NCI-H128 (cell line): ENCODE measurements at regions not wholly inside any gene's neighbourhood (a gene's known extent, or its start where the extent isn't known, plus 50 kb on each side); places are given as distances from the start of the nearest gene placed in this dataset.

Experiments used
- DNase-seq: peaks from one replicate; lab custom pipeline; 2025; ENCODE audit not compliant: unreplicated experiment; lab: John Stamatoyannopoulos, UW

GRCh38 chr7:136667584-136667983, 200.9 kb upstream of the CHRM2 start:
- no peak for DNase-seq

GRCh38 chr7:136665878-136666509, 202.5 kb upstream of the CHRM2 start:
- DNase-seq: no peak

- DNase-seq: no peak
Measured at GRCh38 chr7:136664537-136664936, 203.9 kb upstream of the CHRM2 start.

DNA sequence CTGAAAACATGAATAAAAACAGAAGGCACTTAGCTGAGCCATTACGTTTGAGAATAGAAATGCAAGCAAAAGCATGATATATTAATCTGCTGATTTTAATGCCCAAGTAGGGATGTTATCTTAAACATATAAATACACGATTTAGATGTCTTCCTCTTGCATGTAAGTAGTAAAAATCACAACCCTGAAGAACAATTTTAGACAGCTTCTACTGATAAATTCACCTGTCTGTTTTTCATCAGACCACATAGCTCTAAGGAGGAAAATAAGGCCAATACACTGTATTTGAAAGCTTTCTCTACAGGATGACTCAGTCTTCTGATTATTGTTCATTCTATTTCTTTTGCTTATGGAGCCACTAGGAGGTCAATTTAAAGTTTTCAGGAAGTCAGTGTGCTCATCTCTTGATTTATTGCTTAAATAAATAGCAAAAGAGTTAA, 210.9 kb upstream of the CHRM2 start:
- DNase-seq: no peak

GRCh38 chr7:136656516-136656915, 211.9 kb upstream of the CHRM2 start:
- no peak for DNase-seq

- DNase-seq: no peak
Measured at GRCh38 chr7:136655414-136655813, 213.0 kb upstream of the CHRM2 start.

- DNase-seq: no peak
Measured at GRCh38 chr7:136654406-136654805, 214.0 kb upstream of the CHRM2 start.

DNA sequence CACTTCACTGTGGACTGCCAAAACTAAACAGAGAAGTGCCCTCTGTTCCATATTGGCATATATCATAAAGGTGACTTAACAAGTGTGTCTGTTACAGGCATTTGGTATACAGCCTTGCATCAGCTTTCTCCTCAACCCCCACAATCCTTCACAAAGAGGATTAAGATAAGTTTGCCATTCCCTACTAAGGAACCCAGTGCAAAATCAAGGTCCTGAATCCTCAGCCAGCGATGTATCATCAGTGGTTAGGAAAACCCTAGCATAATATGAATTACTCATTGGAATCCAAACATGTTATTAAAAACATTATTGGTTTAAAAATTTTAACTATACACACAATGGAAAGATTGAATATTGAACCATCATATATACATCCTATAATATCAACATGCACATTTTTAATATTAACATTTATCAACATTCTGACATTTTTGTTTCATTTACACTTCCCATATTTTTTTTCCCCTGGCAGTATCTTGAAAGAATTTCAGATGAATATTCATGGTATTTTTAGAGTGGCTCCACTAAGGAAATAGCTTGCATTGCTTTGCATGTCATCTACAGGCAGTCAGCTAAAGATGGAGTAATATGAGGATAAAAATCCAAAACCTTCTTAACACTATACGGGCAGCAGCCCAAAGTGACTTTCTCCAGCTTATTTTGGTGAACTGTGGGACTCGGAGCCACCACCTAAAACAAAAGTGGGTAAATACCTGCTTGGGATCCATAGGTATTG, 215.6 kb upstream of the CHRM2 start:
- no peak for DNase-seq

DNA sequence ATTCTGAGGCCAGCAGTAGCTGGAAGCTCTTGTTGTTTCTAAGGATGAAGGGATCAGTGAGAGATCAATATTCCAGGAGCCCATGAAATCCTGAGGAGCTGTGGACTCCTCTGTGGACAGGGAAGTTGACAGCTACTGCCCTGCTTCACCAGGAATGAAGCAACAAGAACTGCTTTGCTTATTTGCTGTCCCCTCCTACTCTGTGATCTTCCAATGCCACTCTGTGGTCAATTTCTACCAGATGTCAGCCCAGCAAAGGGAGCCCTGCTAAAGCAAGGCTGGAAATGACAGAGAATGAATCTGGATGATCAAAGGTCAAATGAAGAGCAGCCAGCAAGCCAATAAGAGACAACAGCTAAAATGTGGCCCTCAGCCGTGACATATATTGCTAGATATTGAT, 227.5 kb upstream of the CHRM2 start:
- DNase-seq: no peak

DNA sequence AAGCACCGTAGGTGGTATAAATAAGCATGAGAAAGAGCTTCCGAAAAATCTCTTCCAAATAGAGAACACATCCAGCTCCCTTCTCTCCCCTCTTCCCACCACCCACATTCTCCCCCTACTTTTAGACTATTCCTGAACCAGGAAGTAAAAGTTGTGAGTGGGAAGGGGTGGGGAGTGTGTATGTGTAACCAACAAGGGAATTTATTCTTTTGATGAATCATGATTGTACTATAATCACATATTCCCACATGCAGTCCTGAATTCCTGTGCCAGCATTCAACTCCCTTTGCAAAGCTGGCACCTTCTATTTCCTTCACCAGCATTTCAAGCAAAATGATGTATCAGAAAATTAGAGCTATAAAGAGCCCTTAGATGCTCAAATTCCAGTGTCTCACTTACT, 230.6 kb upstream of the CHRM2 start:
- no peak for DNase-seq

DNA sequence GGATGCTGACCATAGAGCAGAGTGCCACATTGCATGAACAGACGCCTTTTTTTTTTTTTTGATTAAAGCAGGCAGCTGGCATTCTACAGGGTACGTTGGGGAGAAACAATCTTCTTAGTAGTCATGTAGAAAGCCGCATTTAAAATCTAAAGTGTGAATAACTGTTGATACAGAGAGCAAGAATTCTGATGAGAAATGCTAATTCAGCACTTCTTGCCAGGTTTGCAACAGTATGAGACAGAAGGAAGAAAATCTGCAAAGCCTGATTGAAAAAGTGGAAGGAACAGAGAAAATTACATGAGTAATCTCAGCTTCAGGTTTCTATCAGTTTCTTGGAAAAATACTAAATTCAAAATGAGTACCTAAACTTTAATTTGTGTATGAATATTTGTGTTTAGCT, 232.7 kb upstream of the CHRM2 start:
- no peak for DNase-seq

GRCh38 chr7:136618818-136619217, 249.6 kb upstream of the CHRM2 start:
- DNase-seq: no peak

- DNase-seq: no peak
Measured at GRCh38 chr7:136617176-136617575, 251.3 kb upstream of the CHRM2 start.

- no peak for DNase-seq
Measured at GRCh38 chr7:136605532-136606329, 262.7 kb upstream of the CHRM2 start.

DNA sequence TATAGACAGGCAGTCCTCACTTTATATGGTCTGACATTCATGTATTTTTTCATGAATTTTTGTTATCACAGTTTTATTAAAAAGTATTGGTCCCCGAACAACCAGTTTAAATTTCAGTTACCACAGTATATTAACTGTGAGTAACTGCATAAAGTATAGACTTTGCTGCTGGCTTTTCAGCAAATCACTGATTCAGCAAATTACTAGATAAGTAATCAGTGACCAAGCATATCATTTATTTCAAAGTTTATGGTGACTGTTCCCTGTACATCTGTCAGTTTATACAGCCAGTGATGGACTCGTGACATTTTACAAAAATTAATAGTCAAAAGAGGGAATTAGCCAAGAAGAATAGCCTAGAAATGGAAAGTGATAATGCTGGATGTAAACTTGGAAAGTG, 266.7 kb upstream of the CHRM2 start:
- DNase-seq: no peak

DNA sequence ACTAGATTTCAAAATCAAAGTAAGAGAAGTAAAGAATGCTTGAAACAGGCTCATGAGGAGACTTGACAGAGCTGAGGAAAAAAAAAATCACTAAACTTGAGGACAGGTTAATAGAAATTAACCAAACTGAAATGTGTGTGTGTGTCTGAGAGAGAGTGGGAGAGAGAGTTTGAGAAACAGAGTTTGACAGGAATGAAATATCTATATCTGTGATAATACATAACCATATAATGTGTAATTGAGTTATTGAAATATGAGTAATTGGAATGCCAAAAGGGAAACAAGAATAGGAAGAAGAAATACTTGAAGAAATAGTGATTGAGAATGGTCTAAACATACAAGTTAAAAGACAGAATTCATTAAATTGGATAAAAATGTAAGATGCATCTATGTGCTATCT, 268.0 kb upstream of the CHRM2 start:
- no peak for DNase-seq

- DNase-seq: no peak
Measured at GRCh38 chr7:136594739-136595144, 273.7 kb upstream of the CHRM2 start.

- no peak for DNase-seq
Measured at GRCh38 chr7:136588216-136588615, 280.2 kb upstream of the CHRM2 start.

DNA sequence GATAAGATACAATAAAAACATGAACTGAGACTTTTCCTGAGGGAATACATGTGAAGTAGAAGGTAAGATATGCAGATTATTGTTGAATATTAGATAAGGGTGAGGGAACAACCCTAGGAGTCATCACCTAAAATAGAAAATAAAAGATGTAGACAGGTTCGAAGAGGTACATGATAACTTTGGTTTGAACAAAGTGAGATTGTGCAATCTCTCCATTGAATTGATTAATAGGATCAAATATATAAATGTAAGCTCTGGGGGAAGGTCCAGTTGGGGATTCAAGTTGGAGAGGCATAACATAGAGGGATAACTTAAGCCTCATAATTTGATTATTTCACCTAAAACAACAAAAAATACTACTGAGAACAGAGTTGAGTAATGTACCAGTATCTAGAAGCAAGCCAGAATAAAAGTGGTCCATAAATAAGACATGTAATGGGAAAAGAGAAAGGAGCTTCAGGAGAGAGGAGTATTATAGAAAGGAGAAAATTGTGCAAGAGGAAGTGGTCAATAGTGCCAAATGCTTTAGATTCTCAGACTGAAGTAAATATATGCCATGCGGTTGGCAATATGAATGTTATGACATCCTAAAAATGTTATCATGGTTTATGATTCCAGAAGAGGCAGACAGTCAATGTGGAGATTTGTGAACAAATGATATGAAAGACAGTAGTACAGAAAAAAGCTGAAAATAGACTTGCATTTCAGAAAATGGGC, 282.3 kb upstream of the CHRM2 start:
- DNase-seq: no peak

GRCh38 chr7:136566491-136566890, 302.0 kb upstream of the CHRM2 start:
- DNase-seq: no peak

DNA sequence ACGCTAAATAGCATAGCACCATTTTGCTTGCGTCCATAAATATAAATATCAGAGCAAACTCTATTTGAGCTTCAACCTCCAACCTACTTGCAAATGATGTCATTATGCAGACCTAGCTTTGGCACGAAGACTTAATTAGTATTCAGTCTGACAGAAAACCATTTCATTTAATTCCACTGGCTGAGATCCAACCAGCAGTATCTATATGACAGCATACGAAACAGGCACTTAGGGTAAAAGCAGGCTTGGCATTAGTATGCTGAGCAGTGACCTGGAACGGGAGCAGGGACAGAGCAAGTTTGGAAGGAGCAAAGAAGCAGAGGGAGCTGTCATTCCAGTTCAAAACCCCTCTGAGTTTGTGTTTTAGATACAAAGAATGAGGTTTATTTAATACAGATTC, 312.5 kb upstream of the CHRM2 start:
- DNase-seq: no peak
